Esophagus muscularis mucosa (tissue), 3 donors: ENCODE measurements at regions not wholly inside any gene's neighbourhood (a gene's known extent, or its start where the extent isn't known, plus 50 kb on each side); places are given as distances from the start of the nearest gene placed in this dataset.

Source experiments
- CTCF ChIP-seq, 3 experiments: fragments of 200-600 bp in 2 of 3; fragments of 450-650 bp in 1 of 3; sonication (generic) in 2 of 3; IDR thresholded peaks; one replicate each; pipeline ENCODE4 v1.5.1; 2017 to 2019; ENCODE audit warnings: antibody characterized with exemption in 3 of 3, mild to moderate bottlenecking in 2 of 3, moderate library complexity in 1 of 3
- POLR2A ChIP-seq: fragments of 450-650 bp; IDR thresholded peaks from one replicate; pipeline ENCODE4 v1.6.1; 2017; ENCODE audit warnings: antibody characterized with exemption, moderate library complexity, mild to moderate bottlenecking, low read depth

- TF ChIP-seq POLR2A (no peak), CTCF (IDR thresholded peaks at IDR 0.05) (no peak)
Observed at GRCh38 chr2:30379481-30379880, 67.6 kb upstream of the LCLAT1 start.
